Cardiac septum (tissue), 1 donor: ENCODE measurements at regions not wholly inside any gene's neighbourhood (a gene's known extent, or its start where the extent isn't known, plus 50 kb on each side); places are given as distances from the start of the nearest gene placed in this dataset.
"Not testable (repeated sequence)": the region's sequence is repeated elsewhere in the genome, so short reads cannot be mapped to it uniquely, and the experiment has no call there.

ENCODE experiments used
- DNase-seq: peaks from one replicate; pipeline ENCODE4 v3.0.0-alpha.2; 2020; ENCODE audit warnings: low spot score
- intact Hi-C: fragments of 100-400 bp; cut with DNase I; formaldehyde crosslinking; loops from one replicate; pipeline ENCODE4 v1.14.0; 2022
- donor health status: DM: no; HTN: no; CAD: no.

DNA sequence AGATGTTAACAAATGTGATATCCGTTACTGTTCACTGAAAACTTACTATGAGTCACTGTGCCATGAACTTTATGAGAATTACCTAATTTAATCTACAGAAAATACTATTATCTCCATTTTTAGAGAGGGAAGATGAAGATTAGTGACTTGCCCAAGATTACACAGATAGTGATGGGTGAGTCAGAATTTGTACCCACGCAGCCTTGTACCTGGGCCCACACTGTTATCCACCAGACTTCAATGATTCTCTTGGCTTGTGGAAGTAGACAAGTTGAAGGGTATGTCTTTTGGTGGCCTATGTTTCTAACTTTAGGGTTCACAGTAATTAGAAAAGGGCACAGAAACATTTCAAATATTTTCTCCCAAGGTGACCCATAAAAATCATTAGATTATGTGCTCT is 472.5 kb upstream of the NR3C2 start:
- DNase-seq = no peak
- intact Hi-C loops = no loop called here

DNA sequence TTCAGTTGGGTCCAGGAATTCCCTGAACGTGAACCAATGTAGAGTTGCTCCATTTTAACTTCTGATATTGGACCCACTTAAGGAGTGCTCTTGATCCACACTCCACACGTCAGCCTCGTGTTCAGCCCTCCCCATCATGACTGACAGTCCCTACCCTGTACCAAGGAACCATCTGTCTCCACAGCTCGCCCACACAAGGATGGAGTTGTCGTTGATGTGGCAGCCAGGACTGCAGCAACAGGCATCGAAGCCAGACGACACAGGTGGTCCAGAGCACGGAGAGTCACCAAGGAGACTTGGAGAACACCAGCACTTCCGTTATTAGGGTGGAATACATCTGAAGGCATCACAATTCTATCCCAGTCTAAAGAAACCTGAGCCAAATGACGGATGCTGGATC is 472.1 kb upstream of the NR3C2 start:
- intact Hi-C loops = no loop called here
- no peak for DNase-seq

DNA sequence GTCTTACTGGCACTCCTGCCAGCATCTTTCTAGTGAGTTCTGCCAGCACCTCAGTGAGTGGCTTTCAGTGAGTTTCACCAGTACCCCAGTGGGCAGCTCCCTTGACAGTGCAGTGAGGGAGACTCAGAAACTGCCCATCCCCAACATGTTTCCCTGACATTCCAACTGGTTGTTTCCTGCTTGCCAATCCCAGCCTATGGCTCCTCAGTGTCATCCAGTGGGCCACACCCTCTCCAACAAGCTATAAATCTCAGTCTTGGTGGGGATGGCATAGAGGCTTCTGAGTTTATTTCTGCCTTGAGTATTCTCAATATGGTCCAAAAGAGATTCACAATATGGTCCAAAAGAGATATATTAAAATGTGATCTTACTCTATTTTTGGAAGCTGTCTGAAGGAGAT is 461.2 kb upstream of the NR3C2 start:
- intact Hi-C loops = no loop called here
- DNase-seq = no peak

DNA sequence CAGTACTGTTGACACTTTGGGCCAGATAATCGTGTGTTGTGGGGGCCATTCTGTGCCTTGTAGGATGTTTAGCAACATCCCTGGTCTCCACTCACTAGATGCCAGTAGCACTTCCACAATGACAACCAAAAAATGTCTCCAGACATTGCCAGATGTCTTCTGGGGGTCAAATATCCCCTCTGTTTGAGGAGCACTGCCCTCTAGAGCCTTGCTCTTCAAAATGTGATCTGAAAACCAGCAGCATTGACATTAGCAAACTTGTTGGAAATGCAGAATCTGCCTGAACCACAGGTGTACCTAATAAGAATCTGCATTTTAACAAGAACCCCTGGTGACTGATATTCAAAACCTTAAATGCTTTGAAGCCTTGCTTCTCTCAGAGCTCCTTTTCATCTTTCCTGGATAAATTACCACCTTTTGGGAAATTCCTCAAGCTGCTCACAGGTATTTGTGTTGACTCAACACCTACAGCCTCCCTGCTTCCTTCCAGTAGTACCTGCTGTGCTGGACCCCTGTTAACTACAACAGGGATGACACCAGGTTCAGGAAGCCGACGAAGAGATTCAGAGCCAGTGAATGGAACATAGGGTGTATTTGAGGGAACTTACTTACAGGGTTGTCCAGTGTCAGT is 459.0 kb upstream of the NR3C2 start:
- intact Hi-C loops = no loop called here
- no peak for DNase-seq

DNA sequence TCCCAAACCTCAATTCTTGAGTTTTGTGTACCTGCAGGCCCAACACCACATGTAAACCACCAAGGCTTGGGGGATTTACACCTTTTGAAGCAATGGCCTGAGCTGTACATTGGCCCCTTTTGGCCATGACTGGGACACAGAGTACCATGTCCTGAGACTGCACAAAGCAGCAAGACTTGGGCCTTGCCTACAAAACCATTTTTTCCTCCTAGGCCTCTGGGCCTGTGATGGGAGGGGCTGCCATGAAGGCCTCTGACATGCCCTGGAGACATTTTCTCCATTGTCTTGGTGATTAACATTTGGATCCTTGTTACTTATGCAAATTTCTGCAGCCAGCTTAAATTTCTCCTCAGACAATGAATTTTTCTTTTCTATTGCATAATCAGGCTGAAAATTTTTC is 455.9 kb upstream of the NR3C2 start:
- intact Hi-C loops, DNase-seq: not testable (repeated sequence)

DNA sequence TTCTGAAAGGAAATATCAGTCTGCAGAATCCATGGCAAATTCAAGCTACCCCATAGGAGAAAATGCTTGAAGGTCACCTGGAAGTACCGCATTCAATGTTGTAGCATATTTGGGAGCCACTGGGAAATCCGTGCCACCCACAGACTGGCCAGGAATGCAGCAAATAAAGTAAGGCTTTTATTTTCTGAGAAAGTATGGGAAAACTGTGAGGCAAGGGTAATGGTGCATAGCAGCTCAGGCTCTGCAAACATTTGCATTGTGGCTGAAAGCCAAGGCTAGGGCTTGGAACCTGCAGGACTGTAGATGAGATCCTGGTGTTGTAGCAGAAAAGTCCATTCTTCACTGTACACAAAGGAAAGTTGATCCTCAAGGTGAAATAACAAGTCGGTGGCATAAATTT is 450.9 kb upstream of the NR3C2 start:
- intact Hi-C loops = no loop called here
- DNase-seq = no peak

DNA sequence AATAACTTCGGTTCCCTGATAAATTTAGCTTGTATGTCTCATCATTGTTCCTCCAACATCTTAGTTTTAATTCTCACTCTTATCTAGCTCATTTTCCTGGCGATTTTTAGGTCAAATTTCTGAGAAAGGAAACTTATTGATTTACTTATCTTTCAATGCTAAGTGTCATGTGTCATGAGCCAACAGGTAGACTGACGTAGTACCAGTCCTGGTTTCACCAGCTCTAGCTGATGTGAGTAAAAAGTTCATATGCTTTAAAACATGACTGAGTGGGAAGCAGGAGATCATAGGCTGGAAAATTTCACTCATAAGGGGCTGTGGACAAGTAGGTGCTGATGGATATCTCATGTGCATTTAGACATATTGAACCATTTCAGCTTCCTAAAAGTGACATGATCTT is 441.7 kb upstream of the NR3C2 start:
- intact Hi-C loops = no loop called here
- no peak for DNase-seq

DNA sequence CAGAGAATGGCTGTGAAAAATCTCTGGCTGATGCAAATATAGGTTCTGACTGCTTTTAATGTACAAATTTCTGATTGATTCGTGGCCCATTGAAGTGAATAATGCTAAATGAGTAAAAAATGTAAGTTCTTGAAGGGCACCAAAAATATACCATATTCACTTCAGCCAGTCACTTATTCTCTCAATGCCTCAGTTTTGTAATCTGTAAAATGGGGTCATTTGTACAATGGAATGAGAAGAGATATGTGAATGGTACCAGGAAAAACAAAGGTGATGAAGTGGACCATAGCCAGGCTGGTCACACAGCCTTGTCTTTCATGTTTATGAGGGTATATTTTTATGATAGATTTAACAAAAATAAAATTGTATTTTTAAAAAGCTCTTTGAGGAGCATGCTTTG is 441.2 kb upstream of the NR3C2 start:
- DNase-seq = no peak
- intact Hi-C loops = no loop called here

DNA sequence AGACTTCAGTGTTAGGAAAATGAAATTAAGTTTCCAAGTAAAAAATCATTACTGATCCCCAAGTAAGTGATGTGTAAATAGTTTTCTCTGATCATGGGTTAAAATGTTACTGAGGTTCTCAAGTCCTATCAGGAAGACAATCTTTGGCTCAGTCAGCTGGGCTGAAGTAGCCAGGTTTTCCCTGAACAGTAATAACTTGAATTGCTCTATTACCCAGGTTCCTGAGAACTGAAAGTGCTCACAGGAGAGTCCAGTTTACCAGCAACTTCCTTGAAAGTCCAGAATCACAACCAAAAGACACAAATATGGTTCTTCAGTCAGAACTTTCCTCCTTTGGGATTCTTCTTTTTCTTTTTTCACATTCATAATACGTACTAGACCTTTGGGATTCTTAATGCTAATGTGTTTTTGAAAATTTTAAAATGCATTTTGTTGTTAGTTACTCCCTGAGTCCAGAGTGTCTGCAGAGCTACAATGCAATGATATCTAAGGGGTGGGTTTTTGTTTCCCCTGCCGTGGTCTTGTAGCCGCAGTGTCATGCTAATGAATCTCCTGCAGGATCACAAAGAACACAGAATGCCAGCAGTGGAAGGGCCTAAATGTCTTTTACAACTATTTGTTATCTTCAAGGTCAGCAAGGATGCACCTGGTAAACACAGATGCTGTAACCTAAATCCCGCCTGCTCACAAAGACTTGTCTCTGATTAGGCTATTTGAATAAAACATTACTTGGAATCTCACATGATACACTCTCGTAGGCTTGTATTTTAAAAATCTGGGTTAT is 439.8 kb upstream of the NR3C2 start:
- intact Hi-C loops = no loop called here
- DNase-seq = no peak

DNA sequence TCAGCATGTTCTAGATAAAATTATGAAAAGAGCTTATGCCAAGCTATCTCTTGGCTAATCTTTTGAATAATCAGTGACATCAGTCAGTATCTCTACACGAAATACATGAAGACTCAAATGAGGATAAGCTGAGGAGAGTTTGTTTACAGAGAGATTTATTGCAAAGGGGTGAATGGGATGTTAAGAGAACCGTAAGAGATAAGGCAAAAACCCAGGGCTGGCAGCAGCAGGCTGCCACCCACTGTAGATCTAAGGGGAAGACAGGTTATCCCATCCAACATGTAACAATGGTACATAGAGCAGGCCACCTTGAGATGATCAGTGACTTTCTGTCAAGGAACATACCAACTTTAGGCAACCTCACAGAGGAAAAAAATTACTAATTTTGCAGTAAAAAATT is 432.1 kb upstream of the NR3C2 start:
- DNase-seq = no peak
- intact Hi-C loops = no loop called here

DNA sequence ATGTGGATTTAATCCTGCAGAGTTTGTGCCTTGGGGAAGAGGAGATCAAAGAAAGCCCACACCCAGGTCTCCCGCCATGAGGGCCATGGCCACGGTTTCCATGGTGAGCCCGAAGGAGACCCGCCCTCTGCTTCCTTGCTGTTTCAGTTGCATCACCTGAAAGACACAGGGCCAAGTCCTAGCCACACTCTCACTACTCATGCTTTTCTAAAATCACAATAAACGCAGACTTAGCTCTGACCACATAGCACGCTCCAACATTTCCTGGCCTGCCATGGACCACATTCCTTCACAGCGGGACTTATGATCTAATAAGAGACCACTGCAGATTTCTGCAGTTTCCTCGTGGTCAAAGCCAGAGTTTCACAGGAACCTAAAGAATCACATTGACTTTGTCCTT is 426.0 kb upstream of the NR3C2 start:
- DNase-seq = no peak
- intact Hi-C loops = no loop called here

DNA sequence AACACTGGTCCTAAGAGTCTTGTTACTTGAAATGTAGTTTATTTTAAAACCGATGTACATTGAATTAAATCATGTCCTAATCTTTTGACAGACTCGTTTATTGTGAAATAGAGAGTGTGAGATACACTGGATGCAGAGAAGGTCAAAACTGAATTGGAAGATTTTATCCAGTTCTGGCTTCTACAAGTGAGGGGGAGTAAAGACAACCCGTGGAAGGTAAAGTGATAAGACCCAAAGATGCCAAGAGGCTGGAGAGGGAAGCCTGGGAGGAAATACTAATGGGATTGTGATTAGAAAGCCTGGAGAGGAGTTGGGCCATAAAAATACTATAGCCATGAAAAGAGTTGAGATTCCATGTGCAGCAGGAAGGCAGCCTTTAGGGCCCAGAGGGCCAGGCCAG is 424.5 kb upstream of the NR3C2 start:
- no peak for DNase-seq
- intact Hi-C loops = no loop called here

DNA sequence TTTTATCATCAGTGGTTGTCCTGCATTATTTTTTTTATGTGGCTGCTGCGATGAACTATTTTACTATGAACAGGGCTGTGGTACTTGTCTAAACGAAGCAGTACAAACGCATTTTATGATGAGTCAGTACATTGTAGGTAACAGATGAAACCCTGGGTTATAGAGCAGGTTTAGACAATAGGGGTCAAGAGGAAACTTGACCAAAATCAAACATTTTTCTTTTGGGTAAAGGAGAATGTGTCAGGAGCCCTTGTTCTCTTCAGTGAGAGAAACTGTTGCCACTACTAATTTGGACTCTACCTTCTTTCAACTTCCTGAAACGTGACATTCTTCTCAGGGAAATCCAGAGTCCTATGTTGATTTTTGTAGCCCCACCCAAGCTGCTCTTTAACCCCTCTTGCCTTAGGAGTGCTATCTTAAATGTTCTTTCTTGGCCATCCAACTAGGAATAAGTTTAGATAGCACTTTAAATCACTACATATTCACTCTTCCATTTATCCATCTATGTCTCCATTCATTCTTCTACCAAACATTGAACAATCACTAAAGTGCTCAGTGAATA is 415.8 kb upstream of the NR3C2 start:
- intact Hi-C loops = no loop called here

DNA sequence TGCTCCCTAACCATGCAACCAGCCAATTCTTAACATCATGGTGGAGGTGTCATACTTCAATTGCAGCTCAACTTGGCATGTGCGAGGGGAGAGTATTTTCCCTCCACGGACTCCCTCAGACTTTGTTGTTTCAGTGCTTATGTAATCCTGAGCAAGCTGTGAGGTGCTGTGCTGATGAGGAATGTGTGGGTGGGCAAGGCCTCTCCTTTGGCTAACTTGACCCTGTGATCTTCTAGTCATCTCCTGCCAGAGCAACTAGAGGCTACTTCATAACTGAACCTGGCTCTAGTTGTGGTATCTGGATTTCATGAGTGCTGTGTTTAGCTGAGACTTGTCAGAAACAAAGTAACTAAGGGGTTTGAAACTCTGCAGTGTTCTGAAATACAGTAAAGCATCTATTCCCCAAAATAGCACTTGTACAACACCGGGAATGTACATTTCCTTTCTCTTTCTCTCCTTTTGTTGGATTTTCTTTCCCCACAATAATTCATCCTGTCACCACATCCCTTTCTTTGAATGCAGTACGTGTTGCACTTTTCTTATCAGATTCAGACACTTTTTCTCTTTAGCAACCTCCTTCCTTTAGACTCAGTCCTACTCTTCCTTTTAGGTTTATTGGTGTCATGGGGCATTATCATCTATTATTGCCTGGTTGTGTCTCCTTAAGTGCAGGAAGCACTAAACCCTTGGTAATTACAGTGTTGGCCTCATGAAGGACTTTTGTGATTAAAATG is 415.2 kb upstream of the NR3C2 start:
- no peak for DNase-seq
- intact Hi-C loops = no loop called here

More for the DNA sequence above, 415.8 kb upstream of the NR3C2 start:
- no peak for DNase-seq

DNA sequence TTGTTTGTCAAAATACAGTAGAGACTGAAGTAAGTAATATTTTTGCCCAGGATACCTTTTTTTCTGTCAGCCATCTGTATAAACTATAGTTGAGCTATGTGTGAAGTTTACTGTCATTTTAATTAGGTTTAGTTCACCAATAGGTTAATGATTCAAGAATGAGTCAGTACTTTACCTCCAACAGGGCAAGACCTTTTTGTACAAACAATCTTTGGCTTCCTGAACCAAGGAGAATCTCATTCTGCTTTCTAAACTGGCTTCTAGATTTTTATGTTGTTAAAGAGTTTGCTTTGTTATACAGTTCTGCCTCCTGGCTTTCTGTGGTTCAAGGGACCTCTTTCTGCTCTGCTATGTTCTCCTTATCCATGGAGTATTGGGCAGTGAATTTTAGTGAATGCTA is 412.0 kb upstream of the NR3C2 start:
- no peak for DNase-seq
- intact Hi-C loops = no loop called here

DNA sequence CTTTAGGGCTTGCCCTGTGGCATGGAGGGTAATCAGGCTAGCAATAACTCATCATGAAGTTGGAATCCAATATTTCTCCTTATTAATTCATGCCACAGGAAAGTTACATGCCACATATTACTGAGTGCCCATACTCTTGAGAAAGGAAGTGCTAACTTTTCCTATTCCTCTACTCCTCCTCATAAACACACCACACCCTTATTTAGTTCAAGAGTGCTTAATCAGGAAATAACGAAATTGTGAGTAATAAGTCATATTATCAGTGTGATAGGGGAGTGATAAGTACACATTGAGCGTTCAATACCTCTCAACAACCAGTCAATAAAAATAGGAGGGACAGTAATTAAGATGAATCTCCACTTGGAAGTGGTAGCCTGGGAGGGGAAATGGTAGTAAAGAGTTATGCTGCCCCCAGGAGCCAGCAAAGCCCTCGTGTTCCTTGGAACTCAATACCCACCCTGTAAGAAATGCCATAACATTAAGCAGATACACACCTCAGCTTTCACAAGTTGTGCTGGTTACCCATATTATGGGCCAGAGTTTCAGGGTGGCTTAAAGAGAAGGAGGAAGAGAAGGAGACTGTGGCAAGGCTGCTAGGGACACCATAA is 410.0 kb upstream of the NR3C2 start:
- no peak for DNase-seq
- intact Hi-C loops = no loop called here

DNA sequence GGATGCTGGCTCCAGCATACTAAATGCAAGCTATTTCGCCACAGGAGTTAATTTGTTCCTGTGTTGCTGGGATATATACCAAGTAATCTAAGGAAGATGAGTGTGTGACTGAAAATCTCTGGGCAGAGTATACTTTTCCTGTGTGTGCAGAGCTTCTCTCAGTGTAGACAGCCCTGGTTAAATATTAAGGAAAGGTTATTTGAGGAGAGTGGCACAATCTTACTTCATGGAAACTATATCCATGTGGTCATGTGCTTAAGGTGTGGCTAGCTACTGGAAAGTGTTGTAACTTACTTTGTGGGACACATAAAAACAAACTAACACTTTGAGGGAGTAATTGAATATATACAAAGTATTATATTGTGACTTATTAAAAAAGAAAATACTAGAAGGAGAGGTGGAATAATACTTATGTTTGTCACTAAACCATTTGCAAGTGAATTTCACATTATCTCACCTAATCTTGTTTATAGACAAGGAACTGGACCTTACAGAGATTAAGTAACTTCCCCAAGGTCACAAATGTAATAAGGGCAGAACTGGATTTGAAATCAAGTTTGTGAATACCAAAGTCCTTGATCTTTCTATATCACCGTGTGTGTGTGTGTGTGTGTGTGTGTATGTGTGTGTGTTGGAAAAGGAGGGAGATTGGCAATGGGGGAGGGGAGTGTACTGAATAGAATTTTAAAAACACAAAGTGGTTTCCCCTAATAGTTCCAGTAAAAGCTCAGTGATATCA is 408.2 kb upstream of the NR3C2 start:
- no peak for DNase-seq
- intact Hi-C loops = no loop called here

DNA sequence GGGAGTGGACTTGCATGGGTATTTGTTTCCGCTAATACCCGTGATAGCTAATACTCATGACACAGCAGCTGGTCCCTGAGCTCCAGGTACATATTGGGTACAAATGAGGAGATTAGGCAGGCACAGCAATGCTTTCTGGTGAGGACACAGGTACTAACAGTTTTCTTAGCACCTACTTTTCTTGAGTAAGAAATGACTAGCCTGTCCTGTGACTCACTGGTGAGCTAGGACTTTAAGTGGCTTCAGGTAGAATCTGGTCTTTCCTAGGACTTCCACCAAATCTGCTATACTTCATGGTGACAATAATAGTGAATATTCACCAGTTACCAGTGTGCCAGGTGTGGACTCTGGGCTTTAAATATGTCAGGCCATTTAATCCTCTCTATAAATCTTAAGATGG is 407.4 kb upstream of the NR3C2 start:
- intact Hi-C loops = no loop called here
- DNase-seq = no peak

DNA sequence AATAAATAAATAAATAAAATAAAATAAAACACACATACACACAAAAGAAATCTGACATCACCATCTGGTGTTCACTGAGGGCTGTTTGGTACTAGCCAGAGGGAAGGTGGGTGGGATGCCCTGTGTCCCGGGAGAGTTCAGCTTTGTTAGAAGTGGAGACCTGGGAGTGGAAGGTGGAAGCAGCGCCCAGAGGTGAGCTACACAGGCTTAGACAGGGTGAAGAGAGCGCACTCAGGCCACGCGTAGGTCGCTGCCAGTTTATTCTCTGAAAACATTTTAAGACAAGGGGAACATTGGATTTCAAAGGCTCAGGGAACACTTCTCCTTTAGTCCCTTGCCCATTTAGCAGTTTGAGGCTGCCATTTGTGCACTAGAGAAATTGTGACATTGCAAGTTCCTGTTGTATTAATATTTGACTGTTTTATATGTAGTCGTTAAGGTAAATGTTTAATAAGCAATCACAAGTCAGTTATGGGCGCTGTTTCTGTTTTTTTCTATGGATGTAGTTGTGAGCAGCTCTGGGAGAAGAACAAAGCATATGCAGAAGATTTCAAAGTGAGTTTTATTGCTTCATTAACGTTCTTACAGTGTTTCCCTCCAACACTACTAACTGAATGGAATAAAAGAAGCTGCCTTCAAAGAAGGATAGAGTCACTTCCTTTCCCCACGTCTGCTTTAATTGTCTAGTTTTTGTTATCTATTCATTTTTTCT is 405.5 kb upstream of the NR3C2 start:
- DNase-seq = no peak
- intact Hi-C loops = no loop called here
